GM10248 (cell line): ENCODE measurements at regions not wholly inside any gene's neighbourhood (a gene's known extent, or its start where the extent isn't known, plus 50 kb on each side); places are given as distances from the start of the nearest gene placed in this dataset.

ENCODE experiments used
- CTCF ChIA-PET: fragments of 300-600 bp; sonication (Branson Sonifier 250); formaldehyde crosslinking; extraction: SDS; loops from one replicate; lab custom pipeline; 2021; ENCODE audit warnings: antibody characterized with exemption; lab: Yijun Ruan, JAX
- POLR2A ChIA-PET: fragments of 350-650 bp; sonication (Branson Sonifier 250); formaldehyde crosslinking; extraction: SDS; loops from one replicate; lab custom pipeline; 2020; ENCODE audit warnings: antibody characterized with exemption; lab: Yijun Ruan, JAX
- DNase-seq: peaks from one replicate; pipeline ENCODE4 v3.0.0; 2012; ENCODE audit errors: extremely low spot score
- TF ChIP-seq, protein P1 (sequence below): IDR thresholded peaks from 2 replicates; pipeline ENCODE4 v1.5.1; 2012; ENCODE audit warnings: mild to moderate bottlenecking, low read depth; ENCODE audit errors: extremely low read depth, missing control alignments, control extremely low read depth

GRCh38 chr1:234864116-234864515 lies 254.1 kb upstream of the IRF2BP2 start:
- TF ChIP-seq, protein P1, sequence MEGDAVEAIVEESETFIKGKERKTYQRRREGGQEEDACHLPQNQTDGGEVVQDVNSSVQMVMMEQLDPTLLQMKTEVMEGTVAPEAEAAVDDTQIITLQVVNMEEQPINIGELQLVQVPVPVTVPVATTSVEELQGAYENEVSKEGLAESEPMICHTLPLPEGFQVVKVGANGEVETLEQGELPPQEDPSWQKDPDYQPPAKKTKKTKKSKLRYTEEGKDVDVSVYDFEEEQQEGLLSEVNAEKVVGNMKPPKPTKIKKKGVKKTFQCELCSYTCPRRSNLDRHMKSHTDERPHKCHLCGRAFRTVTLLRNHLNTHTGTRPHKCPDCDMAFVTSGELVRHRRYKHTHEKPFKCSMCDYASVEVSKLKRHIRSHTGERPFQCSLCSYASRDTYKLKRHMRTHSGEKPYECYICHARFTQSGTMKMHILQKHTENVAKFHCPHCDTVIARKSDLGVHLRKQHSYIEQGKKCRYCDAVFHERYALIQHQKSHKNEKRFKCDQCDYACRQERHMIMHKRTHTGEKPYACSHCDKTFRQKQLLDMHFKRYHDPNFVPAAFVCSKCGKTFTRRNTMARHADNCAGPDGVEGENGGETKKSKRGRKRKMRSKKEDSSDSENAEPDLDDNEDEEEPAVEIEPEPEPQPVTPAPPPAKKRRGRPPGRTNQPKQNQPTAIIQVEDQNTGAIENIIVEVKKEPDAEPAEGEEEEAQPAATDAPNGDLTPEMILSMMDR = no peak
- DNase-seq = no peak
- POLR2A ChIA-PET = interaction anchor here (1.1 kb wide), 1 partner anchor 264 kb away, joined by 3 read pairs; no protein-coding TSS in a partner anchor
- CTCF ChIA-PET = interaction anchor here (1.0 kb wide), 1 partner anchor 12 kb away, joined by 4 read pairs; no protein-coding TSS in a partner anchor

GRCh38 chr1:234863551-234863971 lies 253.6 kb upstream of the IRF2BP2 start:
- POLR2A ChIA-PET = interaction anchor here (1.1 kb wide), 1 partner anchor 263 kb away, joined by 3 read pairs; no protein-coding TSS in a partner anchor

DNA sequence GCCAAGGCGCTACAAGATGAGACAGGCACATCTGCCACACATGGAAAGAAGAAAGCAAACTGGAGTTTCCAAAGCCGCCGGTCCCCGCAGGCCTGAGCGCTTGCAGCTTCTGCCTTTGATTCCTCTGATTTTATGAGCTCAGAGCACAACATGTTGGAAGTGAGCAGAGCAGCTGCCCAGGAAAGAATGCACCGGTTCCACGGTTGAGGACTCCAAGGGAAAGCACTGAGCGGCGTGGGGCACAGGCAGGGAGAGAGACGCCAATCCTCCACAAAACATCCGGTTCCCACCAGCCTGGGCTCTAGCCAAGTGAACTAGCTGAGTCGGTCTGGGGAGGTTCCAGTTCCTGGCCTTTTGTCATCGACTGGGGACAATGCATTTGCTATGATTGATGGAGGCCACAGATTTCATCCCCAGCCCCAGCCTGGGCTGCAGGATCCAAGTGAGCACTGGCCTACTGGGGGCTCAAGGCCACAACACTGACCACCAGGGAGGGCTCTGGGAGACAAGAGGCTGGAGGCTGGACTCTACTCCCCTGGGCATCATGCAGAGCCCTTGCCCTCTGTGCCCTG lies 253.1 kb upstream of the IRF2BP2 start:
- DNase-seq = no peak
- ChIA-PET POLR2A (no interaction called here), CTCF (interaction anchor here (0.9 to 1.5 kb wide), 5 partner anchors 12 to 188 kb away, joined by 3 to 4 read pairs (median 3); no protein-coding TSS in a partner anchor)
- TF ChIP-seq, protein P1 = no peak

More at GRCh38 chr1:234863551-234863971, 253.6 kb upstream of the IRF2BP2 start:
- CTCF ChIA-PET = interaction anchor here (0.9 to 1.5 kb wide), 4 partner anchors 17 to 187 kb away, joined by 3 to 4 read pairs (median 3); no protein-coding TSS in a partner anchor
- TF ChIP-seq, protein P1 = no peak
- DNase-seq = no peak

DNA sequence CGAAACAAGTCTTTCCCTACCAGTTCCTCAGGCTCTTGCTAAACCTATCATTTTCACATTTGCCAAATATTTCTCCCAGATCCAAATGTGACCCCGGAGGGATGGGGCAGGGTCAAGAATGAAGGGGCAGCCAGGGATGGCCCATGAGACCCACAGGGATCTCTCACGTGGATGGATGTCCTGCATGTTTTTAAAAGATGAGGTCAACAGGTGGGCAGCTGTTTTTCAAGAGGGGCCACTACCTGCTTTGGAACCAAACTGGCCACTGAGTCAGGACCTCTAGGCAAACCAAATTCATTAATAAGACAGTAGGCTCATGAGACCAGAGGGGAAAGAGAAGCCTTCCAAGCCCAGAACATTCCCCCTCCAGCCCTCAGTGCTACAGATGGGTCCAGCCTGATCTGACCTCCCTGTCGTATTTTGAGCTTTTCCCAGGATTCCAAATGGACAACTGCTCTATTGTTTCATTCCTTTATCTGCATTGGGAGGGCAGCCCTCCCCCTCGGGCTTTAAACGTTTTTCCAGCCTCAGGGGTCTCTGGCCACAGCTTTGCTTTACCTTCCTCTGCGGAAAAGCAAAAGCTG lies 252.5 kb upstream of the IRF2BP2 start:
- ChIA-PET CTCF (interaction anchor here (0.9 to 1.5 kb wide), 5 partner anchors 13 to 189 kb away, joined by 3 to 4 read pairs (median 3); no protein-coding TSS in a partner anchor), POLR2A (no interaction called here)

GRCh38 chr1:234861761-234862160 lies 251.8 kb upstream of the IRF2BP2 start:
- CTCF ChIA-PET = interaction anchor here (1.0 to 1.4 kb wide), 3 partner anchors 9 to 195 kb away, joined by 3 to 5 read pairs (median 4); no protein-coding TSS in a partner anchor
- POLR2A ChIA-PET = no interaction called here
- DNase-seq = no peak
- TF ChIP-seq, protein P1 = no peak

More for the DNA sequence above, 252.5 kb upstream of the IRF2BP2 start:
- TF ChIP-seq, protein P1 = no peak
- no peak for DNase-seq

DNA sequence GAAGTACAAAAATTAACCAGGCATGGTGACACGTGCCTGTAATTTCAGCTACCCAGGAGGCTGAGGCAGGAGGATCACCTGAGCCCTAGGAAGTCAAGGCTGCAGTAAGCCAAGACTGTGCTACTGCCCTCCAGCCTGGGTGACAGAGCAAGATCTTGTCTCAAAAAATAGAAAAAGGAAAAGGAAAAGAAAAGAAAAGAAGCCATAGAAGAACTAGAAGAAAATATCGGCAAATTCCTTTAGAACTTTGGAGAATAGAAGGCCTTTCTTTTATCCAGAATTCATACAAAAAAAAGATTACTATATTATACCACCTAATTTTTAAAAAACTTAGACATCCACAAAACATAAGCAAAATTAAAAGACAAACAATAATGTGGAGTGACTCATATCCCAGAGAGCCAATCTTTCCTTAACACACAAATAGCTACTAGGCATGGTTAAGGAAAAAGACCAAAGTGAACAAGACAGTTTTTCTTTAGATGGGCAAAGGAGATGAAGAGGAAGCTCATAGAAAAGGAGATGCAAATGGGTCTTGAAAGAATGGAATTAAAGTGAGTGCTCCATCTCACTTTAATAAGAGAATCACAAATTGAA lies 251.1 kb upstream of the IRF2BP2 start:
- ChIA-PET CTCF (interaction anchor here (1.0 to 1.4 kb wide), 3 partner anchors 8 to 196 kb away, joined by 3 to 5 read pairs (median 4); no protein-coding TSS in a partner anchor), POLR2A (interaction anchor here (0.6 kb wide), 1 partner anchor 134 kb away, joined by 3 read pairs; no protein-coding TSS in a partner anchor)
- TF ChIP-seq, protein P1 = no peak
- no peak for DNase-seq
